Mucosa of descending colon (tissue), 3 donors: ENCODE measurements at regions not wholly inside any gene's neighbourhood (a gene's known extent, or its start where the extent isn't known, plus 50 kb on each side); places are given as distances from the start of the nearest gene placed in this dataset.

Experiments used
- ATAC-seq: fragments of 200-7000 bp; cut with Tn5 transposase; one replicate; pipeline ENCODE4 v1.9.1; 2020; ENCODE audit warnings: mild to moderate bottlenecking, moderate library complexity
- DNase-seq, 3 donors: peaks; one replicate each; pipeline ENCODE4 v3.0.0-alpha.2; 2020
- H3K36me3 ChIP-seq: fragments of 200-600 bp; one replicate; pipeline ENCODE4 v1.8.0; 2021; ENCODE audit warnings: low read depth, mild to moderate bottlenecking
- H3K4me1 ChIP-seq: fragments of 200-600 bp; one replicate; pipeline ENCODE4 v1.8.0; 2021; ENCODE audit warnings: low read depth, mild to moderate bottlenecking
- H3K4me3 ChIP-seq: fragments of 200-600 bp; one replicate; pipeline ENCODE4 v1.8.0; 2021; ENCODE audit warnings: mild to moderate bottlenecking
- H3K9me3 ChIP-seq: fragments of 200-600 bp; one replicate; pipeline ENCODE4 v1.8.0; 2021; ENCODE audit warnings: mild to moderate bottlenecking
- intact Hi-C, 2 donors: fragments of 100-400 bp; cut with DNase I in 1 of 2; cut with micrococcal nuclease in 1 of 2; formaldehyde crosslinking; loops; one replicate each; pipeline versions ENCODE4 v1.11.0 to v1.11.1; 2022; cut with DNase I, micrococcal nuclease
- TF ChIP-seq, protein P1 (sequence below): fragments of 200-600 bp; IDR thresholded peaks from one replicate; pipeline ENCODE4 v1.8.0; 2022; ENCODE audit warnings: antibody characterized with exemption, mild to moderate bottlenecking
- donor health status: DM: no; HTN: no; CAD: no; lungs with moderate emphysema.
- donor health status: DM: no; HTN: no; CAD: no.
- donor health status: DM: no; HTN: yes; CAD: no.

DNA sequence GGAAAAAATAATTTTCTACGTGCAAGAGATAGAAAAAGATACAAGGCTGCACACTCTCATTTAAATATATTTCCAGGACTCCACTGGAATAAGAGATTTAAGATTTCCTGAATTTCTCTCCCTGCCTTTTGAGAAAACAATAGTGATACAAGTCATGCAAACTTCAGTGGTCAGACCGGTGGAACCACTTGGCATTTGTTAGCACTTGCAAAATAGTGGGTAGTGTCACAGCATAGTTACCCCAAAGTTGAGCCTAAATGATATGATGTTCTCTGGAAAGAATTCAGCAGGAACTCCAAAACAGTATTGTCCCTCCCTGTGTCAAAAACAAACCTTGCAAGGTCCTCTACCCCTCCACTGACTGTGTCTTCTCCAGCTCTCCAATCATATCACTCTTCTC, 102.3 kb downstream of the ANKRD50 start:
- Histone ChIP-seq H3K4me1 (no peaks in the 10 kb centered on the region), H3K9me3 (no peaks in the 10 kb centered on the region), H3K4me3 (no peak overlapping the region), H3K36me3 (no peaks in the 10 kb centered on the region)
- no peak for DNase-seq
- no peak for ATAC-seq
- intact Hi-C loops = no loop called here
- TF ChIP-seq, protein P1, sequence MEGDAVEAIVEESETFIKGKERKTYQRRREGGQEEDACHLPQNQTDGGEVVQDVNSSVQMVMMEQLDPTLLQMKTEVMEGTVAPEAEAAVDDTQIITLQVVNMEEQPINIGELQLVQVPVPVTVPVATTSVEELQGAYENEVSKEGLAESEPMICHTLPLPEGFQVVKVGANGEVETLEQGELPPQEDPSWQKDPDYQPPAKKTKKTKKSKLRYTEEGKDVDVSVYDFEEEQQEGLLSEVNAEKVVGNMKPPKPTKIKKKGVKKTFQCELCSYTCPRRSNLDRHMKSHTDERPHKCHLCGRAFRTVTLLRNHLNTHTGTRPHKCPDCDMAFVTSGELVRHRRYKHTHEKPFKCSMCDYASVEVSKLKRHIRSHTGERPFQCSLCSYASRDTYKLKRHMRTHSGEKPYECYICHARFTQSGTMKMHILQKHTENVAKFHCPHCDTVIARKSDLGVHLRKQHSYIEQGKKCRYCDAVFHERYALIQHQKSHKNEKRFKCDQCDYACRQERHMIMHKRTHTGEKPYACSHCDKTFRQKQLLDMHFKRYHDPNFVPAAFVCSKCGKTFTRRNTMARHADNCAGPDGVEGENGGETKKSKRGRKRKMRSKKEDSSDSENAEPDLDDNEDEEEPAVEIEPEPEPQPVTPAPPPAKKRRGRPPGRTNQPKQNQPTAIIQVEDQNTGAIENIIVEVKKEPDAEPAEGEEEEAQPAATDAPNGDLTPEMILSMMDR = no peak
